IPS-11a (cell line): ENCODE measurements at regions not wholly inside any gene's neighbourhood (a gene's known extent, or its start where the extent isn't known, plus 50 kb on each side); places are given as distances from the start of the nearest gene placed in this dataset.

ENCODE experiments used
- H3K4me3 ChIP-seq: one replicate; pipeline ENCODE4 v1.5.1; 2013; ENCODE audit warnings: low read depth, low read length, control low read depth

DNA sequence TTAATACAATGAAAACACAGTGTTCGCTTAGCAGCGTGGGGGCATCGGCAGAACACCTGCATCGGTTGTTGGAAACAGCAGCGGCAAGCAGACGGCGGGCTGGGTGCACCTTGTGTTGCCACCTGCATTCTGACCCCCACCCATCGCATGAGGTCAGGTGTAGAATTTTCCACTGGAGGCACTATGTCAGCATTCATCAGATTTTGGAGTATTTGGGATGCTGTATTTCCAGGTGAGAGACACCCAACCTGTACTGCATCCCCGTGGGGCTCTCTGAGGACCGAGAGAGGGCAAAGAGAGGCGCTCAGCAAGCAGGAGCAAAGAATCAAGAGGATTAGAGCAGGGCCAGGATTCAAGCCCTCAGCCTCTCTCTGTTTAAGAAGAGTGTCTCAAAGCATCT, 116.4 kb upstream of the MGMT start:
- no peak overlapping the region for H3K4me3 ChIP-seq

DNA sequence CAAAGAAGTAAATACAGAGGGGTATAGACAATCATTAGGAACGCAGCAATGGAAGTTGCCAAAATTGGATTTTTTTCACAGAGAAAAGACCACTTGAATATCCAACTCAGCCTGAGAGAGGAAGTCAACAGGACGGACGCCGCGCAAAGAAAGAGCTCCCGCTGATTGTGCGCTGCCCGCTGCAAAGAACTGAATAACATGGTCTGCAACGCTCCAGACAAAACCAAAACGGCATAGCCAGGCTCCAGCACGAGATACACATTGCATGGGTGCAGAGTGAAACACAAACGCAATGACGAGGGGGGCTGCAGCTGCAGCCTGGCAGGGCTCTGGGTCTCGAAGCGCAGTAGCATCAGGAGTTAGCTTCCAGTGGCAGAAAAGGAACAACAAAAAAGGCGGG, 113.9 kb upstream of the MGMT start:
- H3K4me3 ChIP-seq = no peak overlapping the region

DNA sequence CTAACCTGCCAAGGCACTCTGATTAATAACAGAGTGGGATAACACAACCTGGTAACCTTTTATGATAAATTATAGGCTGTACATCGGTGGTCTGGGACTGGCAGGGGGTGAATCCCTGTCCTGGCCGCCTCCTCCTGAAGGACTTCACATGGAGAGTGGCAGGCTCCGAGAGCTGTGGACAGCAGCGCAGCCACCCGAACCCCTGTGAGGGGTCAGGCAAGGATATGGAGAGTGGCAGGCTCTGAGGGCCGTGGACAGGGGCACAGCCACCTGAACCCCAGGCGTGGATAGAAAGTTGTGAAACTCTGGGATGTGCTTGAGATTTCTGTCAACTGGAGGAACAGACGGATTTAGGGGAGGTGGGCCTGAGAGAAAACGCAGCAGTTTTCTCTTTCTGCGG, 107.0 kb upstream of the MGMT start:
- no peak overlapping the region for H3K4me3 ChIP-seq

DNA sequence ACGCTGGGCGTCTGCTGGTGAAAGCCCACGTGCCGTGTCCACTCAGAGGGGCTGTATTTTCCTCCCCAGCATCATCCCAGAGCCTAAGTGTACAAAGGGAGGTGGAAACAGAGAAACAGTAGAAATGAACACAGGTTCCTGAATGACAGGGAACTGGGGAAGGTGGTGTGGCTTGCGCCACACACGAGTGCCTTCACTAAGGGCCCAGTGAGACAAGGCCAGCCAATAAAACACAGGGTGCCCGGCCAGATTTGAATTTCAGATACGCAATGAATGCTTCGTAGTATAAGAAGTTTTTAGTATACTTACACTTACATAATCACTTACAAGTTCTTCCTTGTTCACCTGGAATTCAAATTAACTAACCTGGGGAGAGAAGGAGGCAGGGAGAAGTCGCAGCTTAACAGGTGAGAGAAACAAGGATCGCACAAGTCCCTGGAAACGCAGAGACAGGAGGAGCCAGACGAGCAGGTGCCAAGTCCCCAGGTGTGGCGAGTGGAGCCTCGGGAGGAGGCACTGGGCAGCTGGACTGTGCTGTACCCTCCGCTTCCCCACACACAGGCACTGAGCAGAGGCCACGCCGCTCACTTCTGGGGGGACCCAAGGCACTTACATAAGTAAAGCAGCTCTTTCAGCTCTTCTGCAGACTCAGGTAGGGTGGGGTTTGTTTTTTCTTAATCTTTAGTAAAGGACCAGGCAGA, 105.2 kb upstream of the MGMT start:
- no peak overlapping the region for H3K4me3 ChIP-seq

DNA sequence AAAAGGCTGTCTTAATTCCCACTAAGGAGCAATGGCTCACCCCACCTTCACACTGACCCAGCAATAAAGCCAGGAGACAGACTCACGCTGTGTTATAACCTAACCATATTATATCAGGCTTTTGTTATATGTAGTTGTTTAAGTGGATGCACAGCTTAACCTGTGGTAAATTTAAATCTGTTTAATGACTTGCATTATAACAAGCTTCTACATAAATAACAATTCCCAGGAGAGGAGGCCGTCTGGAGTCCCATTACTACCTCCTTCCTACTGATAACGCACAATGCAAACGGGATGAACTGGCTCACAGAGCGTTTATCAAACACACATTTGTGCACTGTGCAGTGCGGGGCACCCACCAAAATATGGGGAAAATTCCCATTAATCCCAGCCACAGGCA, 102.1 kb upstream of the MGMT start:
- H3K4me3 ChIP-seq = no peak overlapping the region

DNA sequence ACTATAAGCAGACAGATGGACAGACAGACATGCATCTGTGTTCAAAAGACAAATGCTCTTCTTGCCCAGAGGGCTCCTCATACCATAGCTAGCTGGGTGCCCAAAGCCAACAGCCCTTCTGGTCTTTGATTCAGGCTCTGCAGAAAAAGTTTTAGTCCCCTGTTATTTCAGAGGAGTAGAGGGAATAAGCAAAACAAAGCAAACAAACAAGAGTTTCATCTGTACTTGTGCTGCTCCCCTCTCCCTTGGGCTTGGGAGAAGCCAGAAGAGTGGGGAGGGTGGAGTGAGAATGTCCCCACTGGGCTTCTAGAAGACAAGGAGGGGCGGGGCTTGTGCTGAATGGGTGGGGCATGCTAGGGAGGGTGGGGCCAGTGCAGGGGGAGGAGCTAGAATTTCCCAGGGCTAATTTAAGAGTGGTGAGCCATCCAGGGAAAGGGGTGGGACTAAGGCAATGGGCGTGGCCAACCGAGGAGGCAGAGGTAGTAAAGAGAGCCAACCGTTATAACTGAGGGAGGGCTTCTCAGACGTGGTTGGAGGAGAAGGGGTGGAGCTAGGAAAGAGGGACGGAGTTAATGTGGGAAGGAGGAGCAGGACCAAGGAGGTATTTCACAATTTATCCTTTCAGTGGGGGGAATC, 101.2 kb upstream of the MGMT start:
- no peak overlapping the region for H3K4me3 ChIP-seq

DNA sequence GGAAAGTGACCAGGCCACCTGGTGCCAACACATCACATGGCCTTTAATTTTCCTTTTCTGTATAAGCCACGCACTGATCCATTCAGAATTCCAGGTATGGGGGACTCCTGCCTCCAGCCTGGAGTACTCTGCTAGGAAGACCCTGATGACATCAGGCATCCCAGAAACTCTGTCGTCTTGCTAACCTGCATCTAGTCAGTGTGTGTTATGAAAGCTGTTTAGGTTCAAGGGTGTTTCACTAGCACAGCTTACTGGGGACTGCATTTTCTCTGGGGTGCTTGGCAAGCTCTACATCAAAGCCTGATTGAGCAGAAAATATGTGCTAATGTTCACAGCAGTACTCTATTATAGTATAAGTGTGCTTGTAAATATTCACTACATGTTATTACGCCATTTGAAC, 100.6 kb upstream of the MGMT start:
- H3K4me3 ChIP-seq = no peak overlapping the region

DNA sequence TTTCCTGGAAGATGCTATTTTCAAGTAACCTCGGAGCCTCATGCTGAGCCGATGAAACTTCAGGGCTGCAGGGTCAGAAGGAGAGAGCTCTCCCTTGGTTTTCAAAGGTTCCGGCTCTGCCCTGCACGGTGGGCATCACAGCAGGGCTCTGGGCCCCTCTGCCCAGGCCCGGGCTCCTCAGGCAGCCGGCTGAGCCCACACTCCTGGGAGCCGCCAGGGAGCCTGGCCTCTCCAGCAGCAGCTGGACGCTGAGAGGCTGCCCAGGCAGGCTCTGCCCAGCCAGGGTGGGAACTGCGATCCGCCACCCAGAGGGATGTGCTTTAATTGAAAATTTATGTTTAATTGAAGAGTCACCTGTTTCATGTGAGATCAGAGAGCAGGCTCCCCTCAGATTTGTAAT, 97.5 kb upstream of the MGMT start:
- H3K4me3 ChIP-seq = no peak overlapping the region

DNA sequence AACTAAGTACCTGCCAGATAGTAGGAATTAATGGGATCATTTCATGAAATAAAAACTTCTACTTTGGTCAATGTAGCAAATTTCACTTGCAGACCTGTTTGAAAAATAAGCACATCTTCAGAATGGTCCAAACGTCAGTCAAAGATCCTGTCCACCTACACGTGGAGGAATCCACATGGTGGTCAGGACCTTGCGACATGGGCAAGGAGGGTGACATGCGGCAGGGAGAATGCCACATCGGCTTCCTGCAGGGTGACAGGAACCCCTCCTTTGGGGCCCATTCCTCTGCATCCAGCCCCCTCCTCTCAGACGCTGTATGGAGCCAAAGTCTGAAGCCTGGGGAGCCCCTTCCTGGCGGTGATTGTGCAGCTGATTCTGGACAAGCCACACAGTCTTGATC, 95.5 kb upstream of the MGMT start:
- no peak overlapping the region for H3K4me3 ChIP-seq

DNA sequence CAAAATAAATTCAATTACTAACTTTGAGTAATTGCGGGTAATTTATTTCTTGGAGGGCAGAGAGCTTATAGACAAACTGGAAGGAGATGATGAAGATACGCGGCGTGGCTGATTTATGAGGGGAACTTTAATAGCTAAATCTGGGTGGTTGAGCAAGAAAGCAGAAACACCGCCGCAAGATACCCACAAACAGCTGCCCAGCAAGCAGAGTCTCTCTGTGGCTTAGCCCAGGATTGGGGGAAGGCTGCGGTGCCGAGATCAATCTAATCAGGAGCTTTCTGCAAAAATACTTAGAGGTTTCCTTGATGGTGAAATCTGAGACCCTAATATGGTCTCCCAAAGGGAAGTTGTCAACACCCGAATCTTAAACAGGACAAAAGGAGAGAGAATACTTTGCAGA, 94.9 kb upstream of the MGMT start:
- H3K4me3 ChIP-seq = no peak overlapping the region

DNA sequence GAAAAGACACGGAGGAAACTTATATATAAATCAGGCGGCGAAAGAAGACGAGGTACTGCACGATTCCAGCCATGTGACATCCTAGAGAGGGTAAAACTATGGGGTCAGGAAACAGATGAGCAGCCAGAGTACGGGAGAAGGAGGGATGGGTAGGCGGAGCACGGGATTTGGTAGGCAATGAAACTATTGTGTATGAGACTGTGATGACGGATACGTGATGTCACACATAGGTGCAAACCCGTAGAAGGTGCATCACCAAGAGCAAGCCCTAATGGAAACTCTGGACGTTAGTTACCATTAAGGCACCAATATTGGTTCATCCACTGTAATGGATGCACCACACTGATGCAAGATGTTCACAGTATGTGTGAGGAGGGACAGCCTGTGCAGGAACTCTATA, 93.8 kb upstream of the MGMT start:
- no peak overlapping the region for H3K4me3 ChIP-seq

DNA sequence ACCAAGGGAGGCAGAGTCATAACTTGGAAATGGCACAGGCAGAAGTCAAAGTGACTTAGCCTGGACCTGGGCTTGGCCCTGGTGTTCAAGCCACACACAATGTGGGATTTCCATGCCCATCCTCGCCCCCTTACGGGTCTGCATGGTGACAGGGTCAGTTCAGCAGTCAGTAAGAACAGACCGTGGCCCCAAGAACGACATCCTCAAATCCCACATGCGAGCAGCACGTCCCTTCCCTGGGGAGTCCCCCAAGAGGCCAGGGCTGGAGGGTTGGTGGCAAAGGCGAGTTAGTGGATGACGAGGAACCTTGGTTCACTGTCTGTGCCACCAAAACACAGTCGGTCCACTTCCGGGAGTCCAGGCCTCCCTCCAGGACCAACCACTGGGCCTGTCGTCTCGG, 93.3 kb upstream of the MGMT start:
- no peak overlapping the region for H3K4me3 ChIP-seq

DNA sequence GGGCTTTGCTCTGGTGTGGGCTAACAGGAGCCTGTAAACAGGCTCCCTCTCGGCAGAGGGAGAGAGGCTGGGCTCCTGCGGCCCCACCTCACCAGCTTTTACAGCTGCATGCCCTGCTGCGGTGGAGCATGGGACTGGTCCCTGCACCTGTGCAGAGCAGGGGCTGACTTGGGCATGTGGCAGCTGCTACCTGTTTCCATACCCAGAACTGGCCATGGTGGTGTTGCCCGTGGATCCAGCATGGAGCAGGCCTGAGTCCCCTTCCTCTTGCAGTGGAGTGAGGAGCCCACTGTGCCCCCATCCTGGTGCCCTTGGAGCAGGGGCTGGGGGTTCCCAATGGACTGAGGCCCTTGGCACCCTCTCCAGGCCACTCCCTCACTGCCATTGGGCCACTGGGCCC, 91.9 kb upstream of the MGMT start:
- H3K4me3 ChIP-seq = no peak overlapping the region

DNA sequence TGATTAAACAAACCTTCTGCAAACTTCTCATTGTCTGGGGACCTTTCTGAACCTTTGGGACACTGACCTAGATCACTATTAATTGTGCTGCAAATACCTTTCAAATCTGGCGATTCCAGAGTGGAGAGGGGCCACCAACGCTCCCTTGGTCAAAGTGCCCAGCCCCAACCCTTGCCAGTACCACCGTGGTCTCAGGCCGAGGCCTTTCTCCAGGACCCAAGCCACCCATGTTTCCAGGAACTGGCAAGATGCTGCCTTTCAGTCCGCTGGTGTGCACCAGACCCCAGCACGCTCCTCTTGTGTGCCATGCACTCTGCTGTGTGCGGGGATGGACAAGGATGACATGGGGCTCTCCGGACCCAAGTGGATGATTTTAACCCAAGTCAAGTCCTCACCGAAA, 91.1 kb upstream of the MGMT start:
- H3K4me3 ChIP-seq = no peak overlapping the region

DNA sequence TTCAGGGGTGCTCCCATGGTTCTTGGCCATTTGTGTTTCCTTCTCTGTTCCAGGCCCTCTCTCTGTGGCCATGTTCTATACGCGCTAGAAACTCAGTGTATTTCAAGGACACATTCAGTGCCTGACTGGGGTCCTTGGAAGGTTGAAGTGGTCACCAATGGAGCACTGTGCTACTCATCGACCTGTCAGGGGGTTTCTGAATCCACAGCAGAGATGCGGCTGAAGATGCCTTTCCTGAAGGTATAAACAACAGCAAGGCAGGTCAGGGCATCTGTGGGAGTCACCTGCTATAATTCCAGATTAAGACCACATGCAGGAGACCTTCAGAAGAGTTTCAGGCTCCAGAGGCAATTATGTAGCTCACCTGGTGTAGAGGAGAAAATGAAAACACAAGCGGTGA, 86.8 kb upstream of the MGMT start:
- H3K4me3 ChIP-seq = no peak overlapping the region

DNA sequence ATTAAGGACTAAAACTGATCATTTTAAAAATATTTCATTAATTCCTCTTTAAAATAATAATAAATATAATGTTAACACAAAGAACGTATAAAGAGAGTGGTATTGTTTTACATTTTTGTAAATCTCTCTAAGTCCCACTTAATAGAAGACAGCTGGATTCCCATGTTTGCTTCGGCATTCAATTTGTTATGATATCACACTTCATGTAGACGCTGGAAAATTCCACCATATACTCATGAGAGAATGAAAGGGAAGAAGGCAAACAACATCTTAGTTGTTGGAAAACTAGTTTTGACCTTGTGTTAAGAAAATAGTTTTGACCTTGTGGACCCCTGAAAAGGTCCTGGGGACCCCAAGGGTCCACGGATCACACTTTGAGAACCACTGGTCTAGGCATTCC, 85.3 kb upstream of the MGMT start:
- no peak overlapping the region for H3K4me3 ChIP-seq

DNA sequence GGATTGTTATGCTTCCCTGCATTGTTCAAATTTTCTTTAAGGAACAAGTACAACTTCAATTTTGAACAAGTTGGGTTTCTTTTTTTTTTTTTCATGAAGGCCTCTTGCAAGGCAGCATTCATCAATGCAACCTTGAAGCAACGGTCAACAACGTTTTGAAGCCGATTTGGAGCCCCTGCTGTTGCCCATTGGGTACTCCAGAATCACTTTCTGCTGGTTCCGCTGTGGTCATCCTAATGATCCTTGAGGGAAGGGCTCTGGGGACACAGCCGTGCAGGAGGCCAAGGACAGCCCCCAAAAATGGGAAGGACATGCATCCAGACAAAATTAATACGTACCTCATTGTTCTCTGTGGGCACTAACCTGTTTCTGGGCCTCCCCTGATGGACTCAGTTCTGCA, 84.6 kb upstream of the MGMT start:
- no peak overlapping the region for H3K4me3 ChIP-seq

DNA sequence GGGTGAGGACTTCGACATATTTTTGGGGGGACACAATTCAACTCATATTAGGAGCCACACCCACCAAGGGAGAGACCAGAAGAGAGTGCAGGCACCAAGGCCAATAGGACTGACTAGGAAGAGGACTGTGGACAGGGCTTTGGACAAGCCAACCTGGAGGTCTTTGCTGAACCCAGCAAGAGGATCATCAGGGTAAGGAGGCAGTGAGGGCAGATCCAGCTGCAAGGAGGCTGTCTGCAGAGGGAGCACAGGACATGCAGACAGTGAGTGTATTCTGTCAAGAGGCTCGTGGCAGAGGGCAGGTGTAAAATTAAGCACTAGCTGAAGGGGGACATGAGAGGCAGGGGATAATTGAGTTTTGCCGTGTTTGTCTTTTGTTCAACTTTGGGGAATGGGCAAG, 83.4 kb upstream of the MGMT start:
- no peak overlapping the region for H3K4me3 ChIP-seq

DNA sequence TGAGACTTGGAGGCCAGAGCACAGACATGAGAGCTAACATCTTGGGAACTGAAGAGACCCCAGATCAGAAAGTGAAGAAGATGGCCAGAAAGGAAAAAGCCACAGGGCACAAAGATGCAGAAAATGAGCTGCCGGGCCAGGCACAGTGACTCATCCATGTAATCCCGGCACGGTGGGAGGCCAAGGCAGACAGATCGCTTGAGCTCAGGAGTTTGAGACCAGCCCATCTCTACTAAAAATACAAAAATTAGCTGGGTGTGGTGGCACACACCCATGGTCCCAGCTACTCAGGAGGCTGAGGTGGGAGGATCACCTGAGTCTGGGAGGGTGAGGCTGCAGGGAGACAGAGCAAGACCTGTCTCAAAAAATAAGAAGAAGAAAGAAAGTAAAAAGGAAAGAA, 81.4 kb upstream of the MGMT start:
- no peak overlapping the region for H3K4me3 ChIP-seq

DNA sequence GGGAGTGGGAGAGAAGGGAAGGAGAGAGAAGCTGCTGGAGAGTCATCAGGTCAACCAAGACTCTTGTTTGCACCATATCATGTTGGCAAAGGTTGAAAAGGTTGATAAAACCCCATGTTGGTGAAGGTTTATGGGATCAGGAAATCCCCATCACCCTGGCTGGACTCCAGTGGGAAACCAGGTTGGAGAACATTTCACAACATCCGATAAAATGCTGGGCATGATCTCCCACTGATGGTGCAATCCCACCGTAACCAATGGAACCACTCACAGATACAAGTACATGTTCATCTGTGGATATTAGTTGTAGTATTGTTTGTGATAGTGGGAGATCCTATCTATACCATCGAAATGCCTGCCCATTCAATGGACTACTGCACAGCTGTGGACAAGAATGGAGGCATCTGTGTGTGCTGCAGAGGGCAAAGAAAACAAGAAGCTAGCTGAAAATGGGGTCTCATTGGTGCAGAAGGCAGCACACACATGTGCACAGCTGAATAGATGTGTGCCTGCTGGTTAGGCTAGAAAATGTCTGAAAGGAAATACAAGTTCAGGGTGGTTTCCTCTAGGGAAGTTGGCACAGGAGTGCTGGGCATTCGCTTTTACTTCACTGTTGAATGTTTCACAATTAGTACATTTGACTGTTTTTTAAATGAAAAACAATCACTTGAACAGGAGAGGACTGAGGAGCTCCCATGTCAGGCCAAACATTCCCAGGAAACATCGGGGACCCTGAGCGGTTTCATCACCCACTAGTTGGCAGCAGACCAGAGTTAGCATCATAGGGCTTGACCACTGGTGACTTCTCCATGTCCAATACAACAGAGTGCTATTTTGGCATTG, 80.4 kb upstream of the MGMT start:
- H3K4me3 ChIP-seq = no peak overlapping the region

DNA sequence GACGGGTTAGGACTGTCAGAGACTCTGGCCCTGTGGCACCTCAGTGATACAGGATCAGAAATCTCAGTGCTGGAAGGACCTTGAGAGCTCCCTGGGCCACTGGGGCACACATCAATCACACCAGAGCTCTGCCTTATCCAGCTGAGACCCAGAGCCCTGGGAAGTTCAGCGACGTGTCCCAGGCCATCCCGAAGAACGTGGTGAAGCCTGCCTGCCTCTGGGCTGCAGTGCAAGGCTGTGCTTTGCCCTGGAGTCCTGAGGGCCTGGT, 79.8 kb upstream of the MGMT start:
- H3K4me3 ChIP-seq = no peak overlapping the region

DNA sequence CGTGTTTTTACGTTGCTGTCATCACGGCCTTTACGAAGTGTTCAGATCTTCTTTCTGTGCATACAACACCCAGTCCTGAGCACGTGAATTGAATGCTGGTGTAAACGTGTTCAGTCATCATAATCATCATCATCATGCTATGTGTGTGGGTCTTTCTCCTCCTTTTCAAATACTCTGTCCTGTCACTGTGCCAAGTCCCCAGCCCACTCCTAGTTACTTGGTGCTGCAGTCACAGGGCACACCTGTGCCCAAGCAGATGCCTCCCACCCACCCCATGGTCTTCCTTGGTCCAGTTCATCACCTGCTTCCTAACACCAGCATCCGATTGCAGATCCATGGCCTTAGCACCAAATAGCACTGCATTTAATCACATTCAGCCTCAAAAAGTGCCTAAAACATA, 78.6 kb upstream of the MGMT start:
- H3K4me3 ChIP-seq = no peak overlapping the region

DNA sequence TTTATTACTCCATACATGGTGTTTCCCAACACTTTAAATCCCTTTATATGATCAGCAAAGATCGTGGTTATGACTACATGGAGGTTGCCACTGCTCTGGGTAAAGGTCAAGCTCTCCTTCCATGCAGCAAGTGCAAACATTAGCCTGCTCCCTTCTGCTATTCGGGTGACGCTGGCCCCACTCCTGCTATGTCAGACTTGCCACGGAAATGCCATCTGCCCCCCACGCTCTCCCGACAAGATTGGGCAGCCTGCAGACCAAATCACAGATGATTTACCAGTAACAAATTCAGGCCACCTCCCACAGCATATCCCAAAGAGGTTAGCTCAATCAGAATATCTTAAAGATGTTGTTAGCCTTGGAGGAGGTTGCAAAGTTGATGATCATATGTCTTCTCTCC, 77.8 kb upstream of the MGMT start:
- no peak overlapping the region for H3K4me3 ChIP-seq
